IMR-90 (cell line): ENCODE measurements at regions not wholly inside any gene's neighbourhood (a gene's known extent, or its start where the extent isn't known, plus 50 kb on each side); places are given as distances from the start of the nearest gene placed in this dataset.

Source experiments
- ATAC-seq: fragments of 200-7000 bp; cut with Tn5 transposase; 2 replicates; pipeline ENCODE4 v1.9.1; 2020; ENCODE audit warnings: low read depth, mild to moderate bottlenecking, moderate library complexity
- BruUV-seq: library from RNA; stranded (reverse); fragments of 400-500 nt; replicated peaks from 2 replicates; lab custom pipeline; 2021; lab: Mats Ljungman, UMichigan
- CTCF ChIA-PET: fragments of 300-600 bp; formaldehyde crosslinking; extraction: SDS; loops from one replicate; lab custom pipeline; 2021; ENCODE audit warnings: antibody characterized with exemption; lab: Yijun Ruan, JAX
- POLR2A ChIA-PET: fragments of 300-600 bp; sonication (Branson Sonifier 250); formaldehyde crosslinking; loops from one replicate; lab custom pipeline; 2022; ENCODE audit warnings: antibody characterized with exemption; ENCODE audit not compliant: unreplicated experiment; lab: Charles Lee
- DNase-seq: peaks from one replicate; pipeline ENCODE4 v3.0.0; 2013
- H2AFZ ChIP-seq: replicated peaks from 2 replicates; pipeline ENCODE3; 2013; ENCODE audit warnings: low read length, mild to moderate bottlenecking; ENCODE audit not compliant: poor library complexity
- H2AK5ac ChIP-seq: 2 replicates; pipeline ENCODE4 v1.6.1; 2013; ENCODE audit warnings: low read depth, low read length, inconsistent platforms
- H2AK9ac ChIP-seq: replicated peaks from 2 replicates; pipeline ENCODE3; 2013; ENCODE audit warnings: mild to moderate bottlenecking, low read depth, low read length, moderate library complexity; ENCODE audit not compliant: poor library complexity
- H2BK120ac ChIP-seq: 2 replicates; pipeline ENCODE4 v1.6.1; 2013; ENCODE audit warnings: low read depth, low read length, inconsistent platforms
- H2BK15ac ChIP-seq: 3 replicates; pipeline ENCODE4 v1.6.1; 2013; ENCODE audit warnings: low read depth, low read length, inconsistent platforms
- H2BK20ac ChIP-seq: 2 replicates; pipeline ENCODE4 v1.6.1; 2013; ENCODE audit warnings: low read depth, mild to moderate bottlenecking, inconsistent platforms, low read length, moderate library complexity
- H2BK5ac ChIP-seq: 2 replicates; pipeline ENCODE4 v1.6.1; 2013; ENCODE audit warnings: mild to moderate bottlenecking, low read depth, low read length, inconsistent platforms; ENCODE audit not compliant: poor library complexity, severe bottlenecking
- H3K14ac ChIP-seq: replicated peaks from 2 replicates; pipeline ENCODE4 v1.6.1; 2013; ENCODE audit warnings: low read depth, low read length, inconsistent platforms
- H3K18ac ChIP-seq: 2 replicates; pipeline ENCODE4 v1.6.1; 2013; ENCODE audit warnings: low read depth, low read length, control low read depth
- H3K23ac ChIP-seq: 2 replicates; pipeline ENCODE4 v1.6.1; 2013; ENCODE audit warnings: low read depth, low read length, inconsistent platforms
- H3K27ac ChIP-seq: 2 replicates; pipeline ENCODE4 v1.5.1; 2013; ENCODE audit warnings: mild to moderate bottlenecking, control low read depth, low read length; ENCODE audit not compliant: insufficient read depth
- H3K27me3 ChIP-seq: 2 replicates; pipeline ENCODE4 v1.6.1; 2013; ENCODE audit warnings: low read length; ENCODE audit not compliant: control insufficient read depth, insufficient read depth
- H3K36me3 ChIP-seq: 2 replicates; pipeline ENCODE4 v1.6.1; 2013; ENCODE audit warnings: low read length, mixed read lengths; ENCODE audit not compliant: control insufficient read depth, insufficient read depth
- H3K4ac ChIP-seq: 2 replicates; pipeline ENCODE4 v1.6.1; 2013; ENCODE audit warnings: low read depth, low read length, inconsistent platforms
- H3K4me1 ChIP-seq: 2 replicates; pipeline ENCODE4 v1.6.1; 2013; ENCODE audit warnings: low read length, mixed read lengths; ENCODE audit not compliant: control insufficient read depth, insufficient read depth
- H3K4me2 ChIP-seq: 2 replicates; pipeline ENCODE4 v1.6.1; 2013; ENCODE audit warnings: low read depth, mild to moderate bottlenecking, control low read depth, low read length, moderate library complexity
- H3K4me3 ChIP-seq: 2 replicates; pipeline ENCODE4 v1.5.1; 2013; ENCODE audit warnings: low read depth, mild to moderate bottlenecking, control low read depth, low read length, moderate library complexity; ENCODE audit not compliant: insufficient read depth
- H3K56ac ChIP-seq: 2 replicates; pipeline ENCODE4 v1.6.1; 2013; ENCODE audit warnings: low read length, inconsistent platforms; ENCODE audit not compliant: insufficient read depth; ENCODE audit errors: extremely low read depth
- H3K79me1 ChIP-seq, 2 experiments: 2 replicates each; pipeline ENCODE4 v1.6.1; 2013; ENCODE audit warnings: low read length in 2 of 2, inconsistent platforms in 1 of 2, low read depth in 1 of 2
- H3K9ac ChIP-seq: 2 replicates; pipeline ENCODE4 v1.6.1; 2013; ENCODE audit warnings: low read depth, low read length, control low read depth
- H3K9me1 ChIP-seq: 2 replicates; pipeline ENCODE4 v1.6.1; 2013; ENCODE audit warnings: low read length, inconsistent platforms; ENCODE audit not compliant: insufficient read depth
- H3K9me3 ChIP-seq: 2 replicates; pipeline ENCODE4 v1.6.1; 2013; ENCODE audit warnings: low read length; ENCODE audit not compliant: control insufficient read depth, insufficient read depth
- H4K20me1 ChIP-seq: 2 replicates; pipeline ENCODE4 v1.6.1; 2013; ENCODE audit warnings: low read length, inconsistent platforms; ENCODE audit not compliant: insufficient read depth
- H4K5ac ChIP-seq: 2 replicates; pipeline ENCODE4 v1.6.1; 2013; ENCODE audit warnings: mild to moderate bottlenecking, low read depth, low read length, control low read depth
- H4K8ac ChIP-seq, 2 experiments: 2 replicates each; pipeline ENCODE4 v1.6.1; 2013; ENCODE audit warnings: low read depth in 2 of 2, low read length in 2 of 2, control low read depth in 1 of 2, inconsistent platforms in 1 of 2
- H4K91ac ChIP-seq: 2 replicates; pipeline ENCODE4 v1.6.1; 2013; ENCODE audit warnings: low read depth, low read length, inconsistent platforms; ENCODE audit not compliant: insufficient read depth
- BHLHE40 ChIP-seq: fragments of 150-350 bp; IDR thresholded peaks from 2 replicates; pipeline ENCODE4 v1.6.1; 2016; ENCODE audit warnings: mild to moderate bottlenecking, low read depth, low read length
- CEBPB ChIP-seq: IDR thresholded peaks from 2 replicates; pipeline ENCODE4 v1.6.1; 2012; ENCODE audit warnings: low read depth, low read length, improper control_type of control experiment
- CHD1 ChIP-seq: IDR thresholded peaks from 2 replicates; pipeline ENCODE4 v1.6.1; 2012; ENCODE audit warnings: low read depth, low read length, improper control_type of control experiment
- ELK1 ChIP-seq: fragments of 150-350 bp; IDR thresholded peaks from 2 replicates; pipeline ENCODE4 v1.6.1; 2016; ENCODE audit warnings: low read depth, mild to moderate bottlenecking, low read length, moderate library complexity, borderline replicate concordance
- FOS ChIP-seq: fragments of 150-350 bp; IDR thresholded peaks from 2 replicates; pipeline ENCODE4 v1.6.1; 2016; ENCODE audit warnings: low read depth, low read length
- MAFK ChIP-seq: IDR thresholded peaks from 2 replicates; pipeline ENCODE4 v1.6.1; 2012; ENCODE audit warnings: low read depth, low read length, improper control_type of control experiment
- MAZ ChIP-seq: IDR thresholded peaks from 2 replicates; pipeline ENCODE4 v1.6.1; 2012; ENCODE audit warnings: low read depth, mild to moderate bottlenecking, low read length, improper control_type of control experiment, moderate library complexity, borderline replicate concordance
- MXI1 ChIP-seq: IDR thresholded peaks from 2 replicates; pipeline ENCODE4 v1.6.1; 2012; ENCODE audit warnings: low read depth, mild to moderate bottlenecking, low read length, moderate library complexity, borderline replicate concordance
- NFE2L2 ChIP-seq: fragments of 150-350 bp; IDR thresholded peaks from 2 replicates; pipeline ENCODE4 v1.6.1; 2016; ENCODE audit warnings: low read depth, mild to moderate bottlenecking, low read length
- POLR2A ChIP-seq: IDR thresholded peaks from 2 replicates; pipeline ENCODE4 v1.6.1; 2012; ENCODE audit warnings: mild to moderate bottlenecking, low read depth, low read length
- RAD21 ChIP-seq: IDR thresholded peaks from 2 replicates; pipeline ENCODE4 v1.6.1; 2012; ENCODE audit warnings: low read length, improper control_type of control experiment
- RCOR1 ChIP-seq: IDR thresholded peaks from 2 replicates; pipeline ENCODE4 v1.6.1; 2012; ENCODE audit warnings: mild to moderate bottlenecking, low read length, improper control_type of control experiment; ENCODE audit not compliant: insufficient replicate concordance
- RFX5 ChIP-seq: IDR thresholded peaks from 2 replicates; pipeline ENCODE4 v1.8.0; 2012; ENCODE audit warnings: low read depth, mild to moderate bottlenecking, low read length, moderate library complexity
- SMC3 ChIP-seq: fragments of 150-350 bp; IDR thresholded peaks from 2 replicates; pipeline ENCODE4 v1.6.1; 2016; ENCODE audit warnings: low read depth, mild to moderate bottlenecking, antibody characterized with exemption, low read length, moderate library complexity
- USF2 ChIP-seq: fragments of 150-350 bp; IDR thresholded peaks from 2 replicates; pipeline ENCODE4 v1.6.1; 2017; ENCODE audit warnings: mild to moderate bottlenecking, antibody characterized with exemption, low read length, low read depth
- dilution Hi-C: fragments of 300-500 bp; cut with HindIII; formaldehyde crosslinking; loops from one replicate; pipeline ENCODE4 v1.14.3; 2018; ENCODE audit warnings: low sequenced_read_pairs; ENCODE audit not compliant: unreplicated experiment
- in situ Hi-C: fragments of 300-500 bp; cut with MboI; formaldehyde crosslinking; loops from 3 replicates; pipeline ENCODE4 v1.14.3; 2019; ENCODE audit warnings: low sequenced_read_pairs, inconsistent platforms, mixed read lengths
- intact Hi-C: fragments of 100-400 bp; cut with micrococcal nuclease; formaldehyde crosslinking; loops from 2 replicates; pipeline ENCODE4 v1.10.0; 2022
- TF ChIP-seq, protein P1 (sequence below): conservative IDR thresholded peaks from 2 replicates; pipeline ENCODE4 v1.5.1; 2012; ENCODE audit warnings: mild to moderate bottlenecking, low read depth, low read length, improper control_type of control experiment

DNA sequence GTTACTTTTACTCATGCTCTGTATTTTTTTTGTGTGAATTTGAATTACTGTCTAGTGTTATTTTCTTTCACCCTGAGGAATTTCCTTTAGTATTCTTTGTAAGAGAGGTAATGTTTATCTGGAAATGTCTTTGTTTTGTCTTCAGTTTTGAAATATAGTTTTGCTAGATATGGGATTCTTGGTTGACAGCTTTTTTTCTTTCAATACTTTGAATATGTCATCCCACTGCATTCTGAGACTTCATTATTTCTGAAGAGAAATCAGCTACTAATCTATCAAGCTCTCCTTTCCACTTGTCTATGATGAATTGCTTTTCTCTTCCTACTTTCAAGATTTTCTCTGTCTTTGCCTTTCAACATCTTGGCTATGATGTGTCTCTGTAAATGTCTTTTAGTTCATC, 217.0 kb upstream of the CASK start:
- Histone ChIP-seq H2AK5ac (no peak overlapping the region), H2BK15ac (no peak overlapping the region), H3K27me3 (peaks cover 2% of the 10 kb centered on the region; the same call in 1 of the 2 replicates), H3K23ac (no peak overlapping the region), H2BK5ac (no peak overlapping the region), H4K8ac (no peak overlapping the region), H3K9me3 (peaks cover 4% of the 10 kb centered on the region; the same call in 1 of the 2 replicates), H2AFZ (no peak overlapping the region), H3K4me1 (no peaks in the 10 kb centered on the region), H3K9ac (no peak overlapping the region), H4K5ac (no peak overlapping the region), H3K4me3 (no peak overlapping the region), H3K18ac (no peak overlapping the region), H3K4me2 (no peak overlapping the region), H3K4ac (no peak overlapping the region), H4K20me1 (no peaks in the 10 kb centered on the region), H3K9me1 (no peaks in the 10 kb centered on the region), H4K91ac (no peak overlapping the region), H2AK9ac (no peak overlapping the region), H2BK20ac (no peak overlapping the region), H3K79me1 (no peaks in the 10 kb centered on the region), H3K36me3 (no peaks in the 10 kb centered on the region), H3K56ac (no peak overlapping the region), H2BK120ac (no peak overlapping the region), H3K27ac (no peak overlapping the region), H3K14ac (no peak overlapping the region)
- in situ Hi-C loops (no loop called here), dilution Hi-C loops (no loop called here), intact Hi-C loops (no loop called here)
- DNase-seq, result no peak
- ChIA-PET CTCF (no interaction called here), POLR2A (no interaction called here)
- ATAC-seq, result no peak
- no TSS peak for BruUV-seq
- TF ChIP-seq NFE2L2, result no peak
- TF ChIP-seq MXI1, result no peak
- no peak for TF ChIP-seq RAD21
- no peak for TF ChIP-seq CEBPB
- no peak for TF ChIP-seq MAFK
- TF ChIP-seq POLR2A, result no peak
- no peak for TF ChIP-seq FOS
- no peak for TF ChIP-seq RFX5
- TF ChIP-seq USF2, result no peak
- no peak for TF ChIP-seq RCOR1
- no peak for TF ChIP-seq CHD1
- TF ChIP-seq, protein P1, sequence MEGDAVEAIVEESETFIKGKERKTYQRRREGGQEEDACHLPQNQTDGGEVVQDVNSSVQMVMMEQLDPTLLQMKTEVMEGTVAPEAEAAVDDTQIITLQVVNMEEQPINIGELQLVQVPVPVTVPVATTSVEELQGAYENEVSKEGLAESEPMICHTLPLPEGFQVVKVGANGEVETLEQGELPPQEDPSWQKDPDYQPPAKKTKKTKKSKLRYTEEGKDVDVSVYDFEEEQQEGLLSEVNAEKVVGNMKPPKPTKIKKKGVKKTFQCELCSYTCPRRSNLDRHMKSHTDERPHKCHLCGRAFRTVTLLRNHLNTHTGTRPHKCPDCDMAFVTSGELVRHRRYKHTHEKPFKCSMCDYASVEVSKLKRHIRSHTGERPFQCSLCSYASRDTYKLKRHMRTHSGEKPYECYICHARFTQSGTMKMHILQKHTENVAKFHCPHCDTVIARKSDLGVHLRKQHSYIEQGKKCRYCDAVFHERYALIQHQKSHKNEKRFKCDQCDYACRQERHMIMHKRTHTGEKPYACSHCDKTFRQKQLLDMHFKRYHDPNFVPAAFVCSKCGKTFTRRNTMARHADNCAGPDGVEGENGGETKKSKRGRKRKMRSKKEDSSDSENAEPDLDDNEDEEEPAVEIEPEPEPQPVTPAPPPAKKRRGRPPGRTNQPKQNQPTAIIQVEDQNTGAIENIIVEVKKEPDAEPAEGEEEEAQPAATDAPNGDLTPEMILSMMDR, result no peak
- TF ChIP-seq SMC3, result no peak
- TF ChIP-seq BHLHE40, result no peak
- no peak for TF ChIP-seq ELK1
- no peak for TF ChIP-seq MAZ
